ENCODE measurements at regions not wholly inside any gene's neighbourhood (a gene's known extent, or its start where the extent isn't known, plus 50 kb on each side); places are given as distances from the start of the nearest gene placed in this dataset.

DNA sequence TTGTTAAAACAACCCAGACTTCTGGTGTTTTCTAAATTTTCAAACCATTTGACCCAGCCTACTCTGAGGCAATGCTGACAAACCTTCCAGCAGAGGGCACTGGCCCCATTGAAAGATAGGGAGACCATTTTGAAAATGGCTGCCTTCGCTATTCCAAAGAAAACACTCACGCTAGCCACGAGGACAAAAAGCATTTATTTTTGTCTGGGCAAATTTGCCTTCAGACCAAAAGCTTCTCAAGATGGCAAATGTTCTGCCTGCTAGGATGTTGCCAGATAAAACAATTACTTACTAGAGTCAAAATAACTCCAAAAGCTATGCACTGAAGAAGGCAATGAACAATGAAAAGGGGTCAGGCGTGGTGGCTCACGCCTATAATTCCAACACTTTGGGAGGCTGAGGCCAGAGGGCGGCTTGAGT, 296.7 kb upstream of the IRX5 start:
- H3K9me3 Mint-ChIP-seq (ENCODE audit: low read depth): no peaks in the 10 kb centered on the region
- intact Hi-C loops (cut with DNase I, micrococcal nuclease): loop anchor here in 1 of 2 experiments (5.0 kb wide), 1 partner anchor 323 kb away; no protein-coding TSS in a partner anchor
- no peaks in the 10 kb centered on the region for H3K36me3 Mint-ChIP-seq (ENCODE audit: low read depth)
- ATAC-seq: no peak
- peak; percentile 13 for DNase-seq
- peaks cover 2% of the 10 kb centered on the region for H3K27me3 Mint-ChIP-seq
- ChIA-PET POLR2A (interaction anchor here (0.6 kb wide), 1 partner anchor 8 kb away, joined by 3 read pairs; no protein-coding TSS in a partner anchor), CTCF (no interaction called here)
- H3K27ac Mint-ChIP-seq: no peak overlapping the region
- H3K4me3 Mint-ChIP-seq: no peak overlapping the region
- H3K4me1 Mint-ChIP-seq: no peaks in the 10 kb centered on the region

DNA sequence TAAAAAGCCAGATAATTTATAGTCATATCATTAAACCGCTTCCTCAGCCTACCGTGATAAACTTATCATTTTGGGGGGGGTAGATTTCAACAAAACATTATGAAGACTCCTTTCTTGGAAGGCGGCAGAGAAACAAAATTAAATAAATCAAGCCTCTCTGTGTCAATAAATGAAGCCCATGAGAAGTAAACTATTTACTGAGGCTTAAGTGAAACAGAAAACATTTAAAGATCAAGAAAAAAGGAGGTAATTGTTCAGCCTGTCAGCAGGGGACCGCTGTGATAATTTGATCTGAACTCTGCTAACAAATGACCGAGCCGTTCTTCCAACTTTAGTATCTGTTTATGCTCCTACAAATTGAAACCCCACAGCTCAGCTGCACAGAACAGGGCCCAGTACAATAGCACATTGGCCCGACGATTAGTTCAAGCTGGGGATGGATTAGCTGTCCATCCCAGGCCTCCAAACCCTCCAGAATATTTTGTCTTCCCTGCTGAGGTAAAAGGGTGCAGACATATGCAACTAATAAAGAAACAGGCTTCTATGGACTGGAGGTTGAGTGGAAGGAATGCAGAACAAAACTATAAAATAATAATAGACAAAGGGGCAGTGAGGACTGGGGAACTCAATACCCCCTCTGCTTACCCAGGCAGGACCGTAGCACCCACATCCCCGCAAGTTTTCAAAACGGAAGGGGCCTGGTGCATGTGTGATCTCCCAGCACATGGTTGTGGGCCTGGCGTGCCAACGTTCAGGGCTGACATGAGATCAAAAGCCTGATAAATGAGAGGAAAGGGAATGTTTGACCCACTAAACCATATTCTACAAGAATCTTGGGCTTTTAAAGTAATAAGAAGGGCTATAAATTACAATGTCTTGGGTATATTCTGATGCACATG, 298.1 kb upstream of the IRX5 start:
- no peak for ATAC-seq
- Mint-ChIP-seq H3K27ac (no peak overlapping the region), H3K4me1 (no peaks in the 10 kb centered on the region), H3K4me3 (no peak overlapping the region), H3K27me3 (peaks cover 2% of the 10 kb centered on the region), H3K9me3 (ENCODE audit: low read depth) (no peaks in the 10 kb centered on the region), H3K36me3 (ENCODE audit: low read depth) (no peaks in the 10 kb centered on the region)
- ChIA-PET POLR2A (no interaction called here), CTCF (interaction anchor here (0.6 to 1.1 kb wide), 2 partner anchors 24 to 691 kb away, joined by 3 read pairs; no protein-coding TSS in a partner anchor)
- DNase-seq: no peak
- intact Hi-C loops (cut with DNase I, micrococcal nuclease): loop anchor here in 1 of 2 experiments (5.0 kb wide), 1 partner anchor 325 kb away; no protein-coding TSS in a partner anchor

DNA sequence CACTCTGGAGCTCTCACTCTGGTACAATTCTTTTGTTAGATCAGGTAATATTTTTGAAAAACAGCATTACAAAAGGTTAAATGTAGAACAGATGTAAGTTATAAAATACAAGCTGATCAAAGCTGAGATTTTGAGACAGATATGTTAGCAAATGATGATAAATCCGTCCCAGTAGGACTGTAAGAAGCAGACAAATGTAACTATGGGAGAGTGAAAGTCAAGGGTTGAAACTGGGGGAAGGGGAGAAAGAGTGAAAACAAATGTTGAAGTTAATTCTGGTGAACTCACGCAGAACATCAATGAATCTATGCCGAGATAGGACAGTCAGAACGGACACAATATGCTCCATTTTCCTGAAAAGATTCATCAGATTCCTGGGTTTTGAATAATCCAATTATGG, 298.9 kb upstream of the IRX5 start:
- no peaks in the 10 kb centered on the region for H3K4me1 Mint-ChIP-seq
- no peak overlapping the region for H3K4me3 Mint-ChIP-seq
- peaks cover 2% of the 10 kb centered on the region for H3K27me3 Mint-ChIP-seq
- no peak for DNase-seq
- H3K27ac Mint-ChIP-seq: no peak overlapping the region
- ChIA-PET CTCF (interaction anchor here (0.6 to 1.1 kb wide), 3 partner anchors 10 to 691 kb away, joined by 3 read pairs; no protein-coding TSS in a partner anchor), POLR2A (no interaction called here)
- H3K9me3 Mint-ChIP-seq (ENCODE audit: low read depth): no peaks in the 10 kb centered on the region
- intact Hi-C loops (cut with DNase I, micrococcal nuclease): loop anchor here in 1 of 2 experiments (5.0 kb wide), 1 partner anchor 326 kb away; no protein-coding TSS in a partner anchor
- no peak for ATAC-seq
- no peaks in the 10 kb centered on the region for H3K36me3 Mint-ChIP-seq (ENCODE audit: low read depth)

DNA sequence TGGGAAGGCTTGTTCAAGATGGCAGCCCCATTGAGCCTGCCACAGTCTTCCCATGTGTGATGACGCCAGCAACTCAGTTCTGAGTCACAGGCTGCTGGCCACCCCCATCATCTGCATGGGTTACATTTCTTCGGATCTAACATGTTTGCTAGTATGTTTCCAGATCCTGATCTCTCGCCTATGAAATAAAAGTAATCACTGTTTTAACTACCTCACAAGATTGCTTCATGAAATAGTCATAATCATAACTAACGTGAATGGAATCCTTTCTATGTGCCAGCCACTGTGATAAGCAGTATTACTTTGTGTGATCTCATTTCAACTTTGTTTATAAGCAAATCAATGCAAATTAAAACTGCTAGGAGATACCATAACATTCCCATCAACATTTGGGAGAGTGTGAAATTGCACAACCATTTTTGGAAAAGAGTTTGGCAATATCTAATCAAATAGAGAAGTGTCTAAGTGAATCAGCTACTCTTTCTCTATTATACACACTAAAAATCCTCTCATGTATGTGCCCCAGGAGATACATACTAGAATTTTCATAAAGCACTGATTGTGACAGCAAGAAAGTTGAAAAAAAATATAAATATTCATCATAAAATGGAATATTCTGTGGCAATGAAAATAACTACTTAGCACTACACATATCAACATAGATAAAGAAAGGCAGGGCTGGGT, 300.2 kb upstream of the IRX5 start:
- peaks cover 2% of the 10 kb centered on the region for H3K27me3 Mint-ChIP-seq
- no peaks in the 10 kb centered on the region for H3K36me3 Mint-ChIP-seq (ENCODE audit: low read depth)
- H3K4me3 Mint-ChIP-seq: no peak overlapping the region
- ChIA-PET CTCF (no interaction called here), POLR2A (no interaction called here)
- no peaks in the 10 kb centered on the region for H3K4me1 Mint-ChIP-seq
- H3K27ac Mint-ChIP-seq: no peak overlapping the region
- intact Hi-C loops (cut with DNase I, micrococcal nuclease): loop anchor here in 1 of 2 experiments (5.0 kb wide), 1 partner anchor 327 kb away; no protein-coding TSS in a partner anchor
- H3K9me3 Mint-ChIP-seq (ENCODE audit: low read depth): no peaks in the 10 kb centered on the region
- DNase-seq: no peak
- ATAC-seq: no peak

DNA sequence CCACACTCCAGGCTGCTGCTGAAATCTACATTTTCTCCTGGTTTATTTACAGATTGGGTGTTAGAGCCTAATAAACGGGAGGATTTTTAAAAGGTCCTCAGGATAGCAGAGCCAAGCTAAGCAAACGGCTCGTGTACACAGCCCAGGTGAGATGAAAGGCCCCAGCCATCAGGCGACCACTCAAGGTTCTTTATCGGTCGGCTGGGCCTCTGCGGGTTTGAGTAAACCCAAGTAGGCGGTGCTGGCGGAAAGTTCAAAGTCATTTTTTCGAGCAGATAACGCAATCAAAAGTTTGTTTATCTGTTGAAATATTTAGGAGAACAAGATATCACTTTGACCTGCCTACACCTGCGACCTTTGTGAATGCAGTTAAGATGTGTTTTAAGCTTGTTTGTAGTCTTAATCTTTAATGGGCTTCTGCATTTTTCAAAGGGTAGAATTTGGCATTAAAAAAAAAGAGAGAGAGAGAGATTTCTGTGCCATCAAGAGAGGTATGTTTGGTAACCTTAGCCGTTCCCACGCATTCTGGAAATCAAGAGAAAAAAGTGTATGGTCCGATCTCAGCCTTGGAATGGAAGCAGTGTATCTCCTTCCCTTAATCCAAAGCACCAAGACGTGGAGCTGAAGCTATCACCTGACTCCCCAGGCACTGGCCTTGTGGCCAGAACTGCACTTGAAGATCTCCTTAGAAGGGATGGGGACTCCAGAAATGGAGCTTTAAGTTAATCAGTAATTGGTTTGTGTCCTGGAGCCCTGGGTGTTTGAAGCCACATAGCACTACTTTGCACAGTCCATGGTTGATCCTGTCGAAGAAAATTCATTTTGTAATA, 301.7 kb upstream of the IRX5 start:
- intact Hi-C loops (cut with DNase I, micrococcal nuclease): no loop called here
- no peak for DNase-seq
- no peaks in the 10 kb centered on the region for H3K4me1 Mint-ChIP-seq
- no peak for ATAC-seq
- H3K36me3 Mint-ChIP-seq (ENCODE audit: low read depth): no peaks in the 10 kb centered on the region
- peaks cover 2% of the 10 kb centered on the region for H3K27me3 Mint-ChIP-seq
- POLR2A ChIA-PET: no interaction called here
- no peak overlapping the region for H3K27ac Mint-ChIP-seq
- no peaks in the 10 kb centered on the region for H3K9me3 Mint-ChIP-seq (ENCODE audit: low read depth)
- no peak overlapping the region for H3K4me3 Mint-ChIP-seq
- CTCF ChIA-PET: no interaction called here

DNA sequence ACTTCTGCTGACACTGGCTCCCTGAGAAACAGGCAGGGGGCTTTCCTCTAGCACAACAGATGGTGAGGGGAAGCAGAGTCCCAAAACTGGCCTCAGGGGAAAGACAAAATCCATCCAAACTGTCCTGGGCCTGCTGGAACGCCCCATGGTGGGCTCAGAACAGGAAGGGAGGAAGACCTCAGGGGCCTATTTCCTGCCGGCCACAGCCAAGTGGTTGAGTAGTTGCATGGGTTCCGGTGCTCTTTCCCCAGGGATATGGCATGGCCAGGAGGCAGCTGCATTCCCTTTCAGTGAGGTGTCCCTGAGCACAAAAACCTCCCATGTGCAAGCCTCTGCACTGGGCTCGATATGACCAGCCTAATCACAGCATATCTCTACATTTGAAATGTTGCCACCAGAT, 303.0 kb upstream of the IRX5 start:
- H3K4me3 Mint-ChIP-seq: no peak overlapping the region
- no peak for DNase-seq
- H3K27ac Mint-ChIP-seq: no peak overlapping the region
- POLR2A ChIA-PET: no interaction called here
- CTCF ChIA-PET: no interaction called here
- intact Hi-C loops (cut with DNase I, micrococcal nuclease): no loop called here
- no peaks in the 10 kb centered on the region for H3K9me3 Mint-ChIP-seq (ENCODE audit: low read depth)
- H3K27me3 Mint-ChIP-seq: peaks cover 4% of the 10 kb centered on the region
- no peak for ATAC-seq
- H3K4me1 Mint-ChIP-seq: no peaks in the 10 kb centered on the region
- no peaks in the 10 kb centered on the region for H3K36me3 Mint-ChIP-seq (ENCODE audit: low read depth)

DNA sequence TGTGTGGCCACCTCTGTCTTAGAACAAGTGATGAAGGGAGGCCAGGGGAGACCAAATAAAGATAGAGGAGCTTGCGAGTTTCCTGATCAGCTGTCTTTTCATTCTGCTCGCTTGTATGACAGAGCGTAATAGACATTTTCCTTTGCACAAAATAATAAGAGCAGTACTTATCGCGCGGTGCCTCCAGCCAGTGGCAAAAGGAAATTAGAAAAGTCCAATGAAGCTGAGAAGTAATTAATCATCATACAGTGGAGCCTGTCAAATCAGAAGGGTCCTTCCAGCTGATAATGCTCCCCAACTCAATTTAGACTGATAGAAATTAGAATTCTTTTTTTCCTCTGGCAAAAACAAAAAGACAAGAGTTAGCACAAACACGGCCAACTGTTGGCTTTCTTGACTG, 307.0 kb upstream of the IRX5 start:
- H3K4me3 Mint-ChIP-seq: no peak overlapping the region
- no peak overlapping the region for H3K27ac Mint-ChIP-seq
- CTCF ChIA-PET: no interaction called here
- H3K27me3 Mint-ChIP-seq: peaks cover 4% of the 10 kb centered on the region
- H3K9me3 Mint-ChIP-seq (ENCODE audit: low read depth): no peaks in the 10 kb centered on the region
- ATAC-seq: no peak
- DNase-seq: no peak
- no peaks in the 10 kb centered on the region for H3K4me1 Mint-ChIP-seq
- POLR2A ChIA-PET: no interaction called here
- intact Hi-C loops (cut with DNase I, micrococcal nuclease): no loop called here
- no peaks in the 10 kb centered on the region for H3K36me3 Mint-ChIP-seq (ENCODE audit: low read depth)

DNA sequence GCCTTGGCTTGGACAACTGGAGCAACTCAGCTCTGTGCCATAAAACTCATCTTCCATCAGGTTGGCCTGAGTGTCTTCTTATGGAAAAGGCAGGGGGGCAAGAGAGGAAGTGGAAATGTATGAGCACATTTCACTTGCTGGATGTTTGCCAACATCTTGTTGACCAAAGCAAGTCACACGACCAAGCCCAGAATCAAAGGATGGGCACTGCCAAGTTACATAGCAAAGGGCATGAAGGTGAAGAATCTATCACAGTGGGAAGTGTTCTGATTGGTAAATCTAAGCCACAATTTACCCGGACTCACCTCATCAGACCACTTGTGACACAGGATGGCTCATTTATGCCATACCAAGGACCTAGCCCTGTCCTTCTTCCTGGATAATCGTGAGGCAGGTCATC, 310.5 kb upstream of the IRX5 start:
- Mint-ChIP-seq H3K36me3 (ENCODE audit: low read depth) (no peaks in the 10 kb centered on the region), H3K9me3 (ENCODE audit: low read depth) (no peaks in the 10 kb centered on the region), H3K27ac (no peak overlapping the region), H3K4me1 (no peaks in the 10 kb centered on the region), H3K27me3 (peaks cover 6% of the 10 kb centered on the region), H3K4me3 (no peak overlapping the region)
- intact Hi-C loops (cut with DNase I, micrococcal nuclease): no loop called here
- CTCF ChIA-PET: no interaction called here
- POLR2A ChIA-PET: no interaction called here
- no peak for DNase-seq
- ATAC-seq: no peak

DNA sequence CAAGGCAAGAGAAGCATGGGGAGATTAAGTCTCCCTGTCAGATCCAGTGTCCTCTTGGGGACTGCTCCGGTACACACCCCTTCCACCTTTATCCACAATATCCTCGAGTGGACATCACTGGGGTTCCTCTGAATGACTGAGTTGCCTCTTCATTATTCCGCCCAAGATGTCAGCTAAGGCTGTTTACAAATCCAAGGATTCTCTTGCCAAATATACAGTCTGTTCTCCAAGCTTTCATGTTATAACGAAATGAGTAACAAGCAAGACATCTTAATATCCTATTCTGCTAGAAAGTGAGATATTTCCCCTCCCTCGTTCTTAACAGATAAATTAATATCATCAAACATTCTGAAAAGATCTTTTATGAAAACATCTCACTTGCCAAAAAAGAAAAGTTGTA, 314.1 kb upstream of the IRX5 start:
- no peaks in the 10 kb centered on the region for H3K9me3 Mint-ChIP-seq (ENCODE audit: low read depth)
- H3K27ac Mint-ChIP-seq: no peak overlapping the region
- DNase-seq: no peak
- no peaks in the 10 kb centered on the region for H3K4me1 Mint-ChIP-seq
- no peak for ATAC-seq
- POLR2A ChIA-PET: no interaction called here
- CTCF ChIA-PET: no interaction called here
- H3K27me3 Mint-ChIP-seq: peaks cover 5% of the 10 kb centered on the region
- no peak overlapping the region for H3K4me3 Mint-ChIP-seq
- H3K36me3 Mint-ChIP-seq (ENCODE audit: low read depth): no peaks in the 10 kb centered on the region
- intact Hi-C loops (cut with DNase I, micrococcal nuclease): no loop called here

DNA sequence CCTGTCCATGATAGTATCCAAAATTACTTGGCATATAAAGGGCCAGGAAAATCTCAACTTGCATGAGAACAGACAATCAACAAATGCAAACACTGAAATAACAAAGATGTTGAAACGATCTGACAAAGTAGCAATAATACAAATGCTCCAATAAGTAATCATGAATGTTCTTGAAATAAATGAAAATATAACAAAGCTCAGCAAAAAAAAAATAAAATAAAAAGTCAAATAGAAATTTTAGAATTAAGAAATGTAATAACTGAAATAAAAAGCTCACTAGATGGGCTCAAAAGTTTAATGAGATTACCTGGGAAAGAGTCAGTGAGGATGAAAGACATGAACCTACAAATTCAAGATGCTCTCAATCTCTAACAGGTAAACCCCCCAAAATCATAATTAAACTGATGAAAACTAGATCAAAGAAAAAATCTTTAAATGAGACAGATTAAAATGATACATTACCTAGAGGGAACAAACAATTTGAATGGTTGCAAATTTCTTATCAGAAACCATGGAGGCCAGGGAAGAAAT, 319.0 kb upstream of the IRX3 start:
- ChIA-PET CTCF (interaction anchor here (0.6 kb wide), 1 partner anchor 656 kb away, joined by 5 read pairs; no protein-coding TSS in a partner anchor), POLR2A (no interaction called here)
- no peak for ATAC-seq
- no peak overlapping the region for H3K27ac Mint-ChIP-seq
- H3K4me3 Mint-ChIP-seq: no peak overlapping the region
- no peaks in the 10 kb centered on the region for H3K36me3 Mint-ChIP-seq (ENCODE audit: low read depth)
- intact Hi-C loops (cut with DNase I, micrococcal nuclease): no loop called here
- no peak for DNase-seq
- peaks cover 5% of the 10 kb centered on the region for H3K27me3 Mint-ChIP-seq
- H3K4me1 Mint-ChIP-seq: no peaks in the 10 kb centered on the region
- H3K9me3 Mint-ChIP-seq (ENCODE audit: low read depth): peaks cover 9% of the 10 kb centered on the region

DNA sequence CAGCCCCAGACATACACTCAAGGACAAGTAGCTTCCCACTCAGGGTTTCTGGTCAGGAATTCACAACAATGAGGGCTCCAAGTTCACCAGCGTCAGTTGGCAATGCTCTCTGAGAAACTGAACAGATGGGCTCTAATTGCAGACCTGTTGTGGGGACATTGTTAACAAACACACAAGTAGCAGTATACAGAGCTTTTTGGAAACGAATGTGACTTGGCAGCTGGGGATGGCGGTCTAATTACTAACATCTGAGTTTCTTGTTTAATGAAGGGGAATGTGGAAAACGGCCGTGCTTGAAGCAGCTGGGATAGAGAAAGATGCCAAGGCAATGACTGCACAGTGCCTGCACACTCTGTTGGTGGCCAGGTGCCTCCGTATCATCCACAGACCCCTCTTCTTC, 316.1 kb upstream of the IRX3 start:
- Mint-ChIP-seq H3K4me1 (no peaks in the 10 kb centered on the region), H3K4me3 (no peak overlapping the region), H3K9me3 (ENCODE audit: low read depth) (peaks cover 11% of the 10 kb centered on the region), H3K27me3 (peaks cover 7% of the 10 kb centered on the region), H3K36me3 (ENCODE audit: low read depth) (no peaks in the 10 kb centered on the region), H3K27ac (no peak overlapping the region)
- ATAC-seq: no peak
- CTCF ChIA-PET: no interaction called here
- intact Hi-C loops (cut with DNase I, micrococcal nuclease): no loop called here
- no peak for DNase-seq
- POLR2A ChIA-PET: no interaction called here
